ENCODE measurements at regions not wholly inside any gene's neighbourhood (a gene's known extent, or its start where the extent isn't known, plus 50 kb on each side); places are given as distances from the start of the nearest gene placed in this dataset.
A peak's percentile ranks its signal among the peaks of the same experiment; 100 is the strongest.

DNA sequence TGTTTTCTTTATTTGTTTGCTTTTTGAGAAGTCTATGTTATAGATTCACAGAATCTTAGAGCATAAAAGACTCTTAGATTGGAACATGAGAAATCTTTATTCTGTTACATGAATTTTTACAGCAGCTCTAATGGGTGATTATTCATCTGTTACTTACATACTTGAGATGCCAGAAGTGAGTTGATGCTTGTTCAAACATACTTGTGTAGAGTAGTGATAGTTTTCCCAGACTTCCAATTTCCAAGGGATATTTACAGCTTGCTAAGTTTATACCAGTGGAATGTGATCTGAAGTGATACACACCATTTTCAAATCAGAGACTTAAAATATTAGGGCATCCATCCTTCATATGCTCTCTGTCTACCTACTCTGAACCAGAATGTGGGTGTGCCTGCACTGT, 252.9 kb upstream of the SMIM31 start:
- Mint-ChIP-seq H3K27ac (peak overlapping the region in 2 of 3 experiments; percentile 10 to 38; a peak in 2 of 7 replicates), H3K4me1 (peaks cover 0 to 5% of the 10 kb centered on the region in 2 experiments; a peak in 2 of 4 replicates), H3K4me3 (no peak overlapping the region), H3K9me3 (no peaks in the 10 kb centered on the region), H3K27me3 (ENCODE audit: low read depth) (no peaks in the 10 kb centered on the region; the same call in 1 of the 2 replicates), H3K36me3 (ENCODE audit: insufficient read depth in 1 of 3, low read depth in 3 of 3) (no peaks in the 10 kb centered on the region)
- Histone ChIP-seq H3K27me3 (ENCODE audit: insufficient read depth, low read length) (no peaks in the 10 kb centered on the region), H4K8ac (replicated peaks; ENCODE audit: insufficient read length, low read depth, low read length) (no peak overlapping the region), H3K79me2 (ENCODE audit: insufficient read depth, low read length) (no peaks in the 10 kb centered on the region), H2AK5ac (ENCODE audit: insufficient read length, low read length) (no peak overlapping the region), H3K27ac (ENCODE audit: insufficient read length, low read depth, low read length) (no peak overlapping the region), H2AFZ (ENCODE audit: low read length) (no peak overlapping the region), H3K56ac (ENCODE audit: insufficient read length, low read depth, low read length) (no peak overlapping the region), H3K18ac (ENCODE audit: insufficient read length, low read depth, low read length) (no peak overlapping the region), H2BK20ac (ENCODE audit: low read depth, low read length, poor library complexity, severe bottlenecking) (no peak overlapping the region), H3K23ac (ENCODE audit: insufficient read length, low read depth, low read length) (no peak overlapping the region), H3K4me2 (ENCODE audit: insufficient read depth, insufficient read length, low read length) (no peak overlapping the region), H2BK5ac (ENCODE audit: insufficient read length, low read length) (no peak overlapping the region), H3T11ph (ENCODE audit: low read length) (no peak overlapping the region), H3K9ac (ENCODE audit: extremely low read depth, insufficient read length, low read length) (no peak overlapping the region), H4K5ac (ENCODE audit: insufficient read length, low read depth, low read length) (no peak overlapping the region), H3K23me2 (ENCODE audit: insufficient read length, low read depth, low read length, poor library complexity, severe bottlenecking) (no peaks in the 10 kb centered on the region), H4K20me1 (ENCODE audit: control insufficient read depth, insufficient read depth, insufficient read length) (no peaks in the 10 kb centered on the region), H2BK120ac (ENCODE audit: low read depth, low read length, poor library complexity, severe bottlenecking) (no peak overlapping the region), H2BK15ac (ENCODE audit: low read depth, low read length) (no peak overlapping the region), H4K91ac (ENCODE audit: insufficient read length, low read depth, low read length) (no peak overlapping the region), H3K4me1 (ENCODE audit: insufficient read depth, low read length) (no peaks in the 10 kb centered on the region), H3K14ac (ENCODE audit: insufficient read depth, low read length) (no peak overlapping the region), H3K79me1 (ENCODE audit: insufficient read depth, low read depth, low read length, poor library complexity, severe bottlenecking) (no peaks in the 10 kb centered on the region), H2BK12ac (ENCODE audit: insufficient read length, low read depth, low read length) (no peak overlapping the region), H3K9me3 (ENCODE audit: control insufficient read depth, low read depth, low read length) (no peaks in the 10 kb centered on the region), H3K4ac (ENCODE audit: low read depth, low read length) (no peak overlapping the region)
- no peak for DNase-seq
- TF ChIP-seq, protein P1, sequence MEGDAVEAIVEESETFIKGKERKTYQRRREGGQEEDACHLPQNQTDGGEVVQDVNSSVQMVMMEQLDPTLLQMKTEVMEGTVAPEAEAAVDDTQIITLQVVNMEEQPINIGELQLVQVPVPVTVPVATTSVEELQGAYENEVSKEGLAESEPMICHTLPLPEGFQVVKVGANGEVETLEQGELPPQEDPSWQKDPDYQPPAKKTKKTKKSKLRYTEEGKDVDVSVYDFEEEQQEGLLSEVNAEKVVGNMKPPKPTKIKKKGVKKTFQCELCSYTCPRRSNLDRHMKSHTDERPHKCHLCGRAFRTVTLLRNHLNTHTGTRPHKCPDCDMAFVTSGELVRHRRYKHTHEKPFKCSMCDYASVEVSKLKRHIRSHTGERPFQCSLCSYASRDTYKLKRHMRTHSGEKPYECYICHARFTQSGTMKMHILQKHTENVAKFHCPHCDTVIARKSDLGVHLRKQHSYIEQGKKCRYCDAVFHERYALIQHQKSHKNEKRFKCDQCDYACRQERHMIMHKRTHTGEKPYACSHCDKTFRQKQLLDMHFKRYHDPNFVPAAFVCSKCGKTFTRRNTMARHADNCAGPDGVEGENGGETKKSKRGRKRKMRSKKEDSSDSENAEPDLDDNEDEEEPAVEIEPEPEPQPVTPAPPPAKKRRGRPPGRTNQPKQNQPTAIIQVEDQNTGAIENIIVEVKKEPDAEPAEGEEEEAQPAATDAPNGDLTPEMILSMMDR (conservative IDR thresholded peaks at IDR 0.05): no peak
